Gastrocnemius medialis (tissue), 4 donors: ENCODE measurements at regions not wholly inside any gene's neighbourhood (a gene's known extent, or its start where the extent isn't known, plus 50 kb on each side); places are given as distances from the start of the nearest gene placed in this dataset.

ENCODE experiments used
- ATAC-seq, 2 donors: fragments of 150-250 bp; one replicate each; pipeline ENCODE4 v1.9.1; 2016
- DNase-seq, 2 donors: peaks; one replicate each; pipeline ENCODE4 v3.0.0-alpha.2; 2019
- H3K27ac ChIP-seq, 4 donors: fragments of 200-600 bp; sonication (generic); 1 replicate in 1 of 4; 2 replicates in 3 of 4; pipeline ENCODE4 v1.5.1; 2016 to 2018; ENCODE audit warnings: mild to moderate bottlenecking in 2 of 4, moderate library complexity in 1 of 4
- H3K27me3 ChIP-seq, 3 donors: fragments of 200-600 bp; sonication (generic) in 2 of 3; 1 replicate in 1 of 3; 2 replicates in 2 of 3; pipeline versions ENCODE4 v1.5.1 to v1.6.0; 2016 to 2019; ENCODE audit warnings: mild to moderate bottlenecking in 1 of 3, moderate library complexity in 1 of 3
- H3K36me3 ChIP-seq, 2 donors: fragments of 200-600 bp; sonication (generic) in 1 of 2; one replicate each; pipeline ENCODE4 v1.5.1; 2017 to 2018
- H3K4me1 ChIP-seq, 2 donors: fragments of 200-600 bp; sonication (generic) in 1 of 2; one replicate each; pipeline ENCODE4 v1.5.1; 2016 to 2017; ENCODE audit warnings: mild to moderate bottlenecking in 2 of 2
- H3K4me3 ChIP-seq, 4 donors: fragments of 200-600 bp; sonication (generic) in 3 of 4; 1 replicate in 1 of 4; 2 replicates in 3 of 4; pipeline ENCODE4 v1.5.1; 2016 to 2019; ENCODE audit warnings: mild to moderate bottlenecking in 2 of 4
- H3K9me3 ChIP-seq, 3 donors: fragments of 200-600 bp; sonication (generic) in 2 of 3; 1 replicate in 1 of 3; 2 replicates in 2 of 3; pipeline ENCODE4 v1.5.1; 2016 to 2019
- POLR2A ChIP-seq, 2 donors: fragments of 450-650 bp; IDR thresholded peaks; one replicate each; pipeline ENCODE4 v1.6.1; 2017; ENCODE audit warnings: antibody characterized with exemption in 2 of 2, mild to moderate bottlenecking in 2 of 2, moderate library complexity in 2 of 2
- in situ Hi-C, 4 donors: fragments of 200-750 bp; cut with MboI; loops; one replicate each; pipeline versions ENCODE4 v1.15.0 to v1.8.0; 2017; ENCODE audit warnings: low sequenced_read_pairs in 4 of 4
- intact Hi-C: fragments of 100-400 bp; cut with DNase I; formaldehyde crosslinking; loops from one replicate; pipeline ENCODE4 v1.15.1; 2023; ENCODE audit warnings: low total_unique reads
- TF ChIP-seq, protein P1 (sequence below), 5 experiments: fragments of 450-650 bp in 3 of 5; fragments of 200-600 bp in 2 of 5; sonication (generic) in 2 of 5; IDR thresholded peaks in 4 of 5; conservative IDR thresholded peaks in 1 of 5; 1 replicate in 4 of 5; 2 replicates in 1 of 5; pipeline ENCODE4 v1.5.1; 2016 to 2019; ENCODE audit warnings: antibody characterized with exemption in 5 of 5, mild to moderate bottlenecking in 3 of 5, moderate library complexity in 3 of 5

- Histone ChIP-seq H3K27me3 (no peaks in the 10 kb centered on the region), H3K4me3 (no peak overlapping the region), H3K9me3 (no peaks in the 10 kb centered on the region), H3K27ac (no peak overlapping the region), H3K4me1 (no peaks in the 10 kb centered on the region), H3K36me3 (no peaks in the 10 kb centered on the region)
- in situ Hi-C loops (no loop called here), intact Hi-C loops (no loop called here)
- TF ChIP-seq, protein P1, sequence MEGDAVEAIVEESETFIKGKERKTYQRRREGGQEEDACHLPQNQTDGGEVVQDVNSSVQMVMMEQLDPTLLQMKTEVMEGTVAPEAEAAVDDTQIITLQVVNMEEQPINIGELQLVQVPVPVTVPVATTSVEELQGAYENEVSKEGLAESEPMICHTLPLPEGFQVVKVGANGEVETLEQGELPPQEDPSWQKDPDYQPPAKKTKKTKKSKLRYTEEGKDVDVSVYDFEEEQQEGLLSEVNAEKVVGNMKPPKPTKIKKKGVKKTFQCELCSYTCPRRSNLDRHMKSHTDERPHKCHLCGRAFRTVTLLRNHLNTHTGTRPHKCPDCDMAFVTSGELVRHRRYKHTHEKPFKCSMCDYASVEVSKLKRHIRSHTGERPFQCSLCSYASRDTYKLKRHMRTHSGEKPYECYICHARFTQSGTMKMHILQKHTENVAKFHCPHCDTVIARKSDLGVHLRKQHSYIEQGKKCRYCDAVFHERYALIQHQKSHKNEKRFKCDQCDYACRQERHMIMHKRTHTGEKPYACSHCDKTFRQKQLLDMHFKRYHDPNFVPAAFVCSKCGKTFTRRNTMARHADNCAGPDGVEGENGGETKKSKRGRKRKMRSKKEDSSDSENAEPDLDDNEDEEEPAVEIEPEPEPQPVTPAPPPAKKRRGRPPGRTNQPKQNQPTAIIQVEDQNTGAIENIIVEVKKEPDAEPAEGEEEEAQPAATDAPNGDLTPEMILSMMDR (IDR thresholded peaks at IDR 0.05 in 4 of 5, conservative IDR thresholded peaks at IDR 0.05 in 1 of 5), result no peak
- TF ChIP-seq POLR2A (IDR thresholded peaks at IDR 0.05), result no peak
- DNase-seq, result no peak
- ATAC-seq, result no peak
Measured at GRCh38 chr12:85720308-85721033, 115.7 kb downstream of the RASSF9 start.

- DNase-seq (no peak), ATAC-seq (no peak)
- Histone ChIP-seq H3K9me3 (no peaks in the 10 kb centered on the region), H3K4me3 (no peak overlapping the region), H3K4me1 (no peaks in the 10 kb centered on the region), H3K27me3 (no peaks in the 10 kb centered on the region), H3K36me3 (no peaks in the 10 kb centered on the region), H3K27ac (no peak overlapping the region)
- in situ Hi-C loops (no loop called here), intact Hi-C loops (no loop called here)
- TF ChIP-seq, protein P1 (IDR thresholded peaks at IDR 0.05 in 4 of 5, conservative IDR thresholded peaks at IDR 0.05 in 1 of 5), result no peak
- TF ChIP-seq POLR2A (IDR thresholded peaks at IDR 0.05), result no peak
Measured at GRCh38 chr12:85725991-85726390, 110.2 kb downstream of the RASSF9 start.

DNA sequence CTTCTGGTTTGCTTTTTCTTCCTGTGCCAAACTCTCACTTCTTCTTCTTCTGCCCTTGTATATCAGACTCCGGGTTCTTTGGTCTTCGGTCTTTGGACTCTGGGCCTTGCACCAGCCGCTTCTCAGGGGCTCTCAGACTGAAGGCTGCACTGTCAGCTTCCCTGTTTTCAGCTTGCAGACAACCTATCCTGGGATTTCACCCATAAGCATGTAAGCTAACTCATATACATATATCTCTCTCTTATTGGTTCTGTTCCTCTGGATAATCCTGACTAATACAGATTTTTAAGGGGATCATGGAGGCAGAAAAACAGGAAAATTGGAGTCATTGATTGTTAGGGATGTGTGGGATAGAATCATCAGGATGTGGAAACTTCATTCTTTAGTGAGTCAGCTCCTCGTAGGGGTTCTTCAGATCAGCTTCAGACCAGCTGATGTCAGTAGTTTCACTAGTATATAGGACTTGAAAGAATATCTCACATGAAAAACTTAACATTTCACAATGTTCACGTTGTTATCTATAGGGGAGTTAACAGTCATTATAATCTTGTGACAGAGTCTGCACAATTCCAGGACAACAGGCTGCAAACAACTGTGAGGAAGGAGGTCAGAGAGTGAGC is 102.9 kb downstream of the RASSF9 start:
- Histone ChIP-seq H3K9me3 (no peaks in the 10 kb centered on the region), H3K4me3 (no peak overlapping the region), H3K36me3 (no peaks in the 10 kb centered on the region), H3K27ac (no peak overlapping the region), H3K4me1 (no peaks in the 10 kb centered on the region), H3K27me3 (no peaks in the 10 kb centered on the region)
- DNase-seq (no peak), ATAC-seq (no peak)
- in situ Hi-C loops (no loop called here), intact Hi-C loops (no loop called here)
- TF ChIP-seq, protein P1 (IDR thresholded peaks at IDR 0.05 in 4 of 5, conservative IDR thresholded peaks at IDR 0.05 in 1 of 5), result no peak
- TF ChIP-seq POLR2A (IDR thresholded peaks at IDR 0.05), result no peak

- no peaks in the 10 kb centered on the region for H3K4me1 ChIP-seq
- TF ChIP-seq, protein P1 (IDR thresholded peaks at IDR 0.05 in 4 of 5, conservative IDR thresholded peaks at IDR 0.05 in 1 of 5), result no peak
- no peak for TF ChIP-seq POLR2A (IDR thresholded peaks at IDR 0.05)
- H3K36me3 ChIP-seq, result no peaks in the 10 kb centered on the region
- intact Hi-C loops (no loop called here), in situ Hi-C loops (no loop called here)
- DNase-seq (no peak), ATAC-seq (no peak)
- H3K27ac ChIP-seq, result no peak overlapping the region
- H3K9me3 ChIP-seq, result no peaks in the 10 kb centered on the region
- H3K27me3 ChIP-seq, result no peaks in the 10 kb centered on the region
- H3K4me3 ChIP-seq, result no peak overlapping the region
Measured at GRCh38 chr12:85733984-85734383, 102.2 kb downstream of the RASSF9 start.
